HG02885 (cell line): ENCODE measurements at regions not wholly inside any gene's neighbourhood (a gene's known extent, or its start where the extent isn't known, plus 50 kb on each side); places are given as distances from the start of the nearest gene placed in this dataset.
"Not testable (repeated sequence)": the region's sequence is repeated elsewhere in the genome, so short reads cannot be mapped to it uniquely, and the experiment has no call there.

Experiments used
- ATAC-seq: cut with Tn5 transposase; IDR thresholded peaks from one replicate; pipeline ENCODE4 v1.9.1; 2021; ENCODE audit warnings: mild to moderate bottlenecking; ENCODE audit not compliant: unreplicated experiment, poor library complexity

GRCh38 chr6:44038543-44039065 is 88.6 kb downstream of the MRPL14 start:
- ATAC-seq, result no peak

DNA sequence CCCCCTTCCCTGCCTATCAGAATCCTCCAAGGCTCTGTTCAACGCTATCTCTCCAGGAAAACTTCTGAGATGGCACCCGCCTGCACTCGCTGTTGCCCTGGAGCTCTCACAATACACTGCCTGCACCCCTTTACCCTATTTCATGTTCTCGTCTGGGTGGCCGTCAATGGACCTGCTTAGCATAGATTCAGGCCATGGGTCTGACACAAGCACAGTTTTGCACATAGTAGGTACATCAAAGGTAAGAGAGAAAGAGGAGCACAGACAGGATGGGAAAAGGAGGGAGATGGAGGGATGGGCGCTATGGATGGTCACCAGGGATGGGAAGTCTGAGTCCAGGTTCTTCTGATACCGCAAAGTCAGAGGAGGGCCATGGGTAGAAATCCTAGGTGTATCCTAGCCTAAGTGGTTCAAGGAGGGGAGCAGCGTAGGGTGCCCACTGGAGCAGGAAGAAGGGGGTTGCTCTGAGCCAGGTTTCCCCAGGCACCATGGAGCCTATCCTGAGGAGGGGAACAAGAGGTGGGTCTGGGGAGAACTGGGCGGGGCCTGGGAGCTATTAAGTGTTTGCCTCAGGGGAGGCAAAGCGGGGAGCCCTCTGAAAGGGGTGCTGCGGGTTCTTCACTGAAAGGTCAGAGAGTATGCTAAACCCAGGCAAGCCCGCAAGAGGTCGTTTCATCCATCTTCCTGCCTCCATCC is 89.3 kb downstream of the MRPL14 start:
- ATAC-seq, result no peak

GRCh38 chr6:44037276-44037675 is 90.0 kb downstream of the MRPL14 start:
- ATAC-seq, result not testable (repeated sequence)

DNA sequence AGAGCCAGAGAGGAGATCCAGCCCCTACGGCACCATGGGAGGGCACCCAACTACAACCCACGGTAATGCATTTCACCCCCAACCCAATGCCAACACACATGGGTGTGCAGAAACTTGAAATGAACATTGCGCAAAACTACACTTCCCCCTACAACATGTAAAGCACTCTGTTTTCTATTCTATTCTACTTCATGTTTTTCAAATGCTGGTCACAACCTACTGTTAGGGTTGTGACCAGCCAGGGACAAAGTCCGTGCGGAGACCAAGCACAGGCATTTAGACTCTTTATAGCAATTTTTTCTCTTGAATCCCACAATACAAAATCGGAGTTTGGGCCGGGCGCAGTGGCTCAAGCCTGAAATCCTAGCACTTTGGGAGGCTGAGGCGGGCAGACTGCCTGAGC is 90.6 kb downstream of the MRPL14 start:
- ATAC-seq, result no peak

GRCh38 chr6:44036196-44036595 is 91.1 kb downstream of the MRPL14 start:
- no peak for ATAC-seq

- ATAC-seq, result no peak
Observed at GRCh38 chr6:44035621-44036020, 91.6 kb downstream of the MRPL14 start.

GRCh38 chr6:44034931-44035345 is 92.3 kb downstream of the MRPL14 start:
- ATAC-seq, result no peak

DNA sequence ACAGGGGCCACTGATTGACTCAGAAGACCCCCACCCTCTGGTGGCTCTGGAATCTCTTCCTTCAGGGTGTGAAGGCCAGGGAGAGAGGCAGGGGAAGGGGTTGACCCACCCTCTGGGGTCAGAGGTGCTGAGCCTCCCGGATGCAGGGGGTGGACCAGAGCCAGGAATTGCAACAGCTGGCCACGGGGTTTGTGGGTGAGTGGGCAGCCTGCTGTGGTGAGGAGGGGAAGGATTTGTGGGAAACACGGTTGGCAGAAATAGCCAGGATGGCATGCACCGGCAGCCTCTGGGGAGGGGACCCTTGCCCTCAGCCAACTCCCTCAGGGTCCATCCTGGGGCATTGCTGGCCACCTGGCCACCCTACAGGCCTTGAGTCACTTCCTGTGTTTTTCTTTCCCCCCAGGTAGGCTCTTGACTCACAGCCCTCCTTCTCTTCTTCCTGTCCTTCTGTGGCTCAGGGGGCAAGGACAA is 92.8 kb downstream of the MRPL14 start:
- ATAC-seq, result no peak

DNA sequence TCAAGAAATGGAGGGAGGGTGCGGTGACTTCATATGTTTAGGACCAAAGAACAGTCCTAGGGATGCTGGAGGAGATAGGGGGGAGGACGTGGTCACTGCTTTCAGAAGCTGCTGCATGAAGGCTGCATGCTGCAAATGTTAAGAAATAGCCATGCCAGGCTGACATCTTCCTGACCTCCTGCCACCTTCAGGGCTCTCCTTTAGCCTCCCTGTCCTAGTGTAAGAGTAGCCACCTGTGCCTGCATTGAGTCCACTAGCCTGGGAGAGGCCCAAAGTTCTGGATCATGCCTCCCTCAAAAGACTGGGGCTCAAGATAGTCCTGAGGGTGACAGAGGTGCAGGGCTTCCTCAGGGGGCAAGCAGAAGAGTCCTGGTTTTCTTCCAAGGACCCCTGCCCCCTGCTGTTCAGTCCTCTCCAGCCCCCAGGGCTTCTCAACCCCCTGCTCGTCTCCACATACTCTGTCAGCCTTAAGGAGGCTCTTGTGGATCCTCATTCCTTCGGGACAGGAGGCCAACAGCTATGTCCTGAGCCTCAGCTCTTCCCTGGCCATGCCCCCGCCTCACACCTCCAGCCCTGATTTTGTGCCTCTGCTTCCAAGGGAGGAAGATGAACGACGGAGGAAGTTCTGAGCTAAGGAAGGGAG is 96.3 kb downstream of the MRPL14 start:
- ATAC-seq, result no peak

- no peak for ATAC-seq
Observed at GRCh38 chr6:44029444-44030185, 97.6 kb downstream of the MRPL14 start.

DNA sequence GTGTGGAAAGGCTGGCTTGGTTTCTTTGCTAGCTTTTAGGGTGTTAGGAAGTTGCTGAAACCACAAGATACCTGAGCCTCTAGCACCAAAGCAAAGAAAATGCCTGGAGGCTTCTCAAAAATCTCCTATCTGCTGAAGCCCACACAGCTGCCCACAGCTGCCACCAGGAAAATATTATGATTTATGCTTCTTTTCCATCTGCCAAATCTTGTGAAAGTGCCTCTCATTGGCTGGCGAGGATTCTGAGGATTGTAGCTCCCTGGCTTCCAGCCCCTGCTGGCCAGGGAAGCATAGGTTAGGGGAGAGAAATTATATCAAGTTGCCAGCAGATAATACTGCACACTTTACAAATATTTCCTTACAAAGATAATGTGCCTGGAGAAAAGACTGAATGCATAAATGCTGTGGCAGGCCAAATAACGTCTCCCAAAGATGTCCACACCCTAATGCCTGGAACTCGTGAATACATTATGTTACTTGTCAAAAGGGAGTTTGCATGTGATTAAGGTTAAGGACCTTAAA is 98.4 kb downstream of the MRPL14 start:
- ATAC-seq, result no peak

DNA sequence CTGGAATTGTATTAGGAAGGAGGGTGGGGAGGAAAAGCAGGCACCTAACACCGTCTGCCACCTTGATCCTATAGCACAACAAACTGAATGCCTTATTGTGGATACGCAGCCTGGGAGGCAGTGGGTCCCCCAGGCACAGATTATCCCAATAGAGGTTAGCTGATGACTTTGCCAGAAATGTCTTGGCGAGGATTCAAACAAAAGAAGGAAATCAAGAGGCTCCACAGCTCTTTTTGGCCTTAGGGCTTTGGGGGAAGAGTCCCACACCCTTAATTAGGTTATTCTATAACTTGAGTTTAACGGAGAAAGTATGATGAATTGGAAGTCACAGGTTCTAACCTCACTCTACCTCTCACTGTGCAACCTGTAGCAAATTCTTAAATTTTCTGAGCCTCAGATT is 102.0 kb downstream of the MRPL14 start:
- no peak for ATAC-seq

DNA sequence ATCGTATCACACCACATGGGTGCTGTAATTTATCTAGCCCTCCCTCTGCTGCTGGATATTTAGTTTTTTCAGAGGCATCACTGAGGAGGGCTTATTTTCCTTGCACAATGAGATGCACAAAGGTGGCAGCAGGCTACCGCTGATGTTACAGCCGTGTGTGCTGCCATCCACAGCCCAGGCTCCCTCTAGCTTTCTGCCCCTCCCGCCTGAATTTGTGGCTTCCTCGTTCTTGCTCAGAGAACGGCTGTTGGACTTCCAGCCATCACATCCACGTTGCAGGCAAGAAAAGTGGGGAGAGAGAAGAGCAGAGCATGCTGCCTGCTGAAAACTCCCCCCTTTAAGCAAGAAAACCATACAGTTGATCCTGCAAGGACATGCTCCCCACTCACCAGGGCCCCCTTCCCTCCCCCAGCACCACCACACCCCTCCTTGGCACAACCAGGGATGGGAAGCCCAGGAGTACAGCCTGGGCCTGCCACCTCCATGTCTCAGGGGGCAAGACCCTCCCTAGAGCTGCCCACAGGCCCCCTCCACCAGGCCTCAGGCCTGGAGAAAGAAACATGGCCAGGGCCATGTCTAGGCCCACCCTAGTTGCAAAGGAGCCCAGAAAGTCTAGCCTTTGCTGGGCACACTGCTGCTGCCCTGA is 102.6 kb downstream of the MRPL14 start:
- no peak for ATAC-seq

- ATAC-seq, result no peak
Observed at GRCh38 chr6:44023586-44024454, 103.4 kb downstream of the MRPL14 start.

DNA sequence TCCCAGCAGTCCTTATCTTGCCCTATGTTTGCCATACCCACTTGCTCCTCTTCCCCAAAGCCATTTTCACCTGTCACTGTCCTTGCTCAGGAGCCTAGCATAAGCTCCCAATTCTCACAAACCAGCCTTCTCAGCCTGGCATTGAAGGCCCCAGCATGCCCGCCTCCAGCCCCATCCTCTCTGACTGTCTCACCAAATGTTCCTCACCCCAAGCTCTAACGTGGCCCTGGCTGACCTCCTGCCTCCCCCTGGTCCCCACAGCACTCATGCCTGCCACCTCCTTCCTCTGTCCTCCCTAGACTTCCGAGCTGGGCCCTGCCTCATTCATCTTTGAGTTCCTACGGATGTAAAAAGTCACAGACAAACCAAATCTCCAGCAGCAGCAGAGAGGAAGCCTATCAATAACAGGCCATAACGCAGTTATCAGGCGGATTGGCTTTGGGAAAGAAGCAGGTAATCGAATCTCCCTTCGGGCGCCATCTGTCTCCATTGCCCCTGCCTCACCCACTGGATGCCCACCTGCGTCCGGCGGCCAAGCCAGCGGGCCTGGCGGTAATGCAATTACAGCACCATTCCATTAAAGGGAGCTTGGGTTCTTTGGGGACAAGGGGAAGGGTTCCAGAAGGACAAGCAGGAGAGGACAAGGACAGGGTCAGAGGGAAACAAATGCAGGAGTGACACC is 104.4 kb downstream of the MRPL14 start:
- no peak for ATAC-seq

- no peak for ATAC-seq
Observed at GRCh38 chr6:44022296-44022661, 105.0 kb downstream of the MRPL14 start.

DNA sequence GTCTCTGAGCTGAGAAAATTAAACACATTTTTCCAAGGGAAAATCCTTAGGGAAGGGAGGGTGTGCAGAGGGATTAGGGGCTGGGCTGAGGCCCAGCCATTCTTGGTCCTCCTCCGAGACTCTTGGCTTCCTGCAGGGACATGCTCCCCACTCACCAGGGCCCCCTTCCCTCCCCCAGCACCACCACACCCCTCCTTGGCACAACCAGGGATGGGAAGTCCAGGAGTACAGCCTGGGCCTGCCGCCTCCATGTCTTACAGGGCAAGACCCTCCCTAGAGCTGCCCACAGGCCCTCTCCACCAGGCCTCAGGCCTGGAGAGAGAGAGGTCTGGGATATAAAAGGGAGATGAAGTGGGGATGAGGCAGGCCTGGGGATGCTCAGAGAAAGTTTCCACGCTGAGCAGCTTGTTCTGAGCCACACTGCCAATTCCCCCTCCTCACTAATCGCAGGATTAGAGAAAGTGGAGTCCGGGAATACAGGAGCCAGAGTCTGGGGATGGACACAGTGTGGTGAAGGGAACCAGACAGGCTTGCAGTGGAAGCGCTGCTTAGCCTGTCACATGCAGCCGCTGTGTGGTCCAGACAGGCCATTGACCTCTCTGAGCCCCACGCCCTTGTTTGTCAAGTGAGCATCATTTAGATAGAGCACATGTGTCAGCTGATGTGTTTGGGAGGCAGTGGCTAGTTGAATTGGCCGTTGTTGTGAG is 105.5 kb downstream of the MRPL14 start:
- no peak for ATAC-seq

GRCh38 chr6:44020664-44021425 is 106.4 kb downstream of the MRPL14 start:
- no peak for ATAC-seq
